Ovary (tissue), 3 donors: ENCODE measurements at regions not wholly inside any gene's neighbourhood (a gene's known extent, or its start where the extent isn't known, plus 50 kb on each side); places are given as distances from the start of the nearest gene placed in this dataset.

Source experiments
- CTCF ChIP-seq, 3 donors: fragments of 450-650 bp in 2 of 3; fragments of 200-600 bp in 1 of 3; IDR thresholded peaks; one replicate each; pipeline versions ENCODE4 v1.5.1 to v1.8.0; 2016 to 2022; ENCODE audit warnings: antibody characterized with exemption in 3 of 3, mild to moderate bottlenecking in 1 of 3
- POLR2A ChIP-seq: fragments of 450-650 bp; IDR thresholded peaks from one replicate; pipeline ENCODE4 v1.6.1; 2017; ENCODE audit warnings: antibody characterized with exemption, mild to moderate bottlenecking, moderate library complexity
- donor health status: DM: no; HTN: no; CAD: no.

- TF ChIP-seq CTCF (IDR thresholded peaks at IDR 0.05) (no peak), POLR2A (no peak)
Measured at GRCh38 chr11:106415510-106415909, 338.0 kb downstream of the AASDHPPT start.
